K562 (cell line): ENCODE measurements at regions not wholly inside any gene's neighbourhood (a gene's known extent, or its start where the extent isn't known, plus 50 kb on each side); places are given as distances from the start of the nearest gene placed in this dataset.
A peak's percentile ranks its signal among the peaks of the same experiment; 100 is the strongest.

Experiments used
- ATAC-seq: fragments of 200-7000 bp; cut with Tn5 transposase; 3 replicates; pipeline ENCODE4 v1.9.1; 2020; ENCODE audit warnings: moderate library complexity
- BruUV-seq: library from RNA; stranded (reverse); fragments of 400-500 nt; replicated peaks from 2 replicates; lab custom pipeline; 2021; lab: Mats Ljungman, UMichigan
- CTCF ChIA-PET: fragments of 300-600 bp; formaldehyde crosslinking; extraction: SDS; loops from one replicate; lab custom pipeline; 2021; ENCODE audit warnings: low intra/inter-chr PET ratio; lab: Yijun Ruan, JAX
- POLR2A ChIA-PET: fragments of 300-600, 350-650 bp; sonication (Branson Sonifier 250); formaldehyde crosslinking; extraction: SDS; loops from one replicate; lab custom pipeline; 2021; ENCODE audit warnings: antibody characterized with exemption, inconsistent platforms; lab: Yijun Ruan, JAX
- DNase-seq, 4 experiments: peaks; one replicate each; pipeline versions ENCODE4 v3.0.0 to v3.0.0-alpha.2; 2011 to 2018; ENCODE audit warnings: low spot score in 3 of 4, mixed read lengths in 3 of 4; ENCODE audit errors: extremely low read depth in 1 of 4
- FAIRE-seq: peaks from 2 replicates; lab custom pipeline; 2011; peaks lifted over from hg19 to GRCh38; lab: Jason Lieb, UNC
- H2AFZ ChIP-seq: 2 replicates; pipeline ENCODE4 v1.6.0; 2011; ENCODE audit warnings: low read depth, low read length, control low read depth, inconsistent platforms
- H3K27ac ChIP-seq: fragments of 200-600 bp; 3 replicates; pipeline ENCODE4 v1.8.0; 2011; ENCODE audit warnings: low read depth, mild to moderate bottlenecking, control low read depth, inconsistent platforms, low read length, moderate library complexity, mixed read lengths; ENCODE audit errors: extremely low read depth
- H3K27me3 ChIP-seq, 2 experiments: fragments of 300-600 bp in 1 of 2; 2 replicates in 1 of 2; 3 replicates in 1 of 2; pipeline versions ENCODE4 v1.6.0 to v1.8.0; 2011; ENCODE audit warnings: inconsistent platforms in 2 of 2, low read length in 2 of 2, mild to moderate bottlenecking in 1 of 2, mixed read lengths in 1 of 2, moderate library complexity in 1 of 2; ENCODE audit not compliant: control insufficient read depth in 2 of 2, insufficient read depth in 2 of 2
- H3K36me3 ChIP-seq: fragments of 300-600 bp; 3 replicates; pipeline ENCODE4 v1.8.0; 2011; ENCODE audit warnings: mild to moderate bottlenecking, low read length, inconsistent platforms; ENCODE audit not compliant: control insufficient read depth, insufficient read depth
- H3K4me1 ChIP-seq, 2 experiments: fragments of 200-600 bp in 1 of 2; replicated peaks in 1 of 2; 2 replicates in 1 of 2; 3 replicates in 1 of 2; pipeline versions ENCODE4 v1.5.1 to v1.8.0; 2011; ENCODE audit warnings: inconsistent platforms in 2 of 2, low read length in 2 of 2, mild to moderate bottlenecking in 1 of 2, mixed read lengths in 1 of 2, moderate library complexity in 1 of 2; ENCODE audit not compliant: control insufficient read depth in 2 of 2, insufficient read depth in 2 of 2
- H3K4me2 ChIP-seq: 2 replicates; pipeline ENCODE4 v1.6.1; 2011; ENCODE audit warnings: low read length, control low read depth, inconsistent platforms, mixed read lengths; ENCODE audit not compliant: insufficient read depth
- H3K4me3 ChIP-seq: fragments of 200-600 bp; sonication (generic), shearing (Covaris generic); 2 replicates; pipeline ENCODE4 v1.5.1; 2016; ENCODE audit warnings: control low read depth, inconsistent platforms
- H3K79me2 ChIP-seq: fragments of 200-600 bp; 3 replicates; pipeline ENCODE4 v1.8.0; 2011; ENCODE audit warnings: low read length, inconsistent platforms; ENCODE audit not compliant: control insufficient read depth, insufficient read depth
- H3K9ac ChIP-seq, 2 experiments: 2 replicates each; pipeline versions ENCODE4 v1.6.0 to v1.6.1; 2011; ENCODE audit warnings: low read depth in 2 of 2, low read length in 2 of 2, control low read depth in 1 of 2, inconsistent platforms in 1 of 2, mild to moderate bottlenecking in 1 of 2, mixed read lengths in 1 of 2; ENCODE audit not compliant: insufficient read depth in 1 of 2
- H3K9me1 ChIP-seq: one replicate; pipeline ENCODE4 v1.6.0; 2011; ENCODE audit warnings: inconsistent platforms, mild to moderate bottlenecking, low read length, moderate library complexity; ENCODE audit not compliant: control insufficient read depth, insufficient read depth
- H3K9me3 ChIP-seq: replicated peaks from 2 replicates; pipeline ENCODE4 v1.5.1; 2011; ENCODE audit warnings: low read depth, low read length, inconsistent platforms; ENCODE audit not compliant: control insufficient read depth, insufficient read depth
- H4K20me1 ChIP-seq: replicated peaks from 2 replicates; pipeline ENCODE4 v1.6.1; 2011; ENCODE audit warnings: low read length, inconsistent platforms, mixed read lengths; ENCODE audit not compliant: control insufficient read depth, insufficient read depth
- CTCF ChIP-seq, 3 experiments: IDR thresholded peaks in 2 of 3; conservative IDR thresholded peaks in 1 of 3; 2 replicates each; pipeline ENCODE4 v1.5.1; 2011 to 2012; ENCODE audit warnings: low read length in 3 of 3, mild to moderate bottlenecking in 3 of 3, control low read depth in 2 of 3, improper control_type of control experiment in 1 of 3, inconsistent platforms in 1 of 3, low read depth in 1 of 3, mixed read lengths in 1 of 3, moderate library complexity in 1 of 3; ENCODE audit not compliant: insufficient read depth in 2 of 3
- RAD21 ChIP-seq, 2 experiments: fragments of 250-450 bp in 1 of 2; fragments of 450-650 bp in 1 of 2; sonication (Bioruptor Pico) in 1 of 2; formaldehyde crosslinking in 1 of 2; IDR thresholded peaks in 1 of 2; conservative IDR thresholded peaks in 1 of 2; 2 replicates each; pipeline versions ENCODE4 v1.4.0 to v1.8.0; 2020 to 2022; ENCODE audit warnings: mild to moderate bottlenecking in 2 of 2, moderate library complexity in 1 of 2
- SIX5 ChIP-seq, 2 experiments: IDR thresholded peaks; 2 replicates each; pipeline ENCODE4 v1.6.1; 2011; ENCODE audit warnings: low read length in 2 of 2, borderline replicate concordance in 1 of 2, low read depth in 1 of 2, mild to moderate bottlenecking in 1 of 2, moderate library complexity in 1 of 2; ENCODE audit not compliant: insufficient read depth in 1 of 2
- WGBS: fragments of 100-300 bp; shearing (Covaris generic); methylation state at CpG from one replicate; pipeline ENCODE4 v1.1.6; 2016; ENCODE audit warnings: low coverage, mixed read lengths; ENCODE audit not compliant: insufficient coverage; ENCODE audit errors: missing lambda C conversion rate; 5-methylcytosine and 5-hydroxymethylcytosine counted together
- in situ Hi-C: fragments of 300-500 bp; cut with MboI; formaldehyde crosslinking; loops from 4 replicates; pipeline ENCODE4 v1.15.0; 2018; ENCODE audit warnings: inconsistent platforms, mixed read lengths
- intact Hi-C: fragments of 100-400 bp; cut with micrococcal nuclease; formaldehyde crosslinking; loops from 2 replicates; pipeline ENCODE4 v1.14.2; 2022

GRCh38 chr1:186605762-186606350 is 74.4 kb downstream of the PTGS2 start:
- in situ Hi-C loops = no loop called here
- DNase-seq = peak in 1 of 4 experiments; percentile 5

More at GRCh38 chr1:186605762-186606350, 74.4 kb downstream of the PTGS2 start:
- H3K36me3 ChIP-seq = no peaks in the 10 kb centered on the region
- WGBS = 0% methylated on average over 4 of the region's 4 CpGs
- no TSS peak for BruUV-seq
- H3K9me1 ChIP-seq = no peaks in the 10 kb centered on the region
- intact Hi-C loops = no loop called here
- H3K9ac ChIP-seq = no peak overlapping the region
- ChIA-PET POLR2A (no interaction called here), CTCF (no interaction called here)
- no peak for FAIRE-seq
- no peak overlapping the region for H3K27ac ChIP-seq
- H3K4me1 ChIP-seq = no peaks in the 10 kb centered on the region
- no peak overlapping the region for H3K4me2 ChIP-seq
- no peaks in the 10 kb centered on the region for H3K27me3 ChIP-seq
- TF ChIP-seq CTCF (IDR thresholded peaks at IDR 0.05 in 2 of 3, conservative IDR thresholded peaks at IDR 0.05 in 1 of 3; ENCODE audit: insufficient read depth in 2 of 3, low read depth in 1 of 3, low read length in 3 of 3) (peak in 1 of 3 experiments; percentile 22; a peak in 1 of 6 replicates), SIX5 (IDR thresholded peaks at IDR 0.05; ENCODE audit: borderline replicate concordance in 1 of 2, insufficient read depth in 1 of 2, low read depth in 1 of 2, low read length in 2 of 2) (no peak), RAD21 (CRISPR knock-in tag; conservative IDR thresholded peaks at IDR 0.05 in 1 of 2, IDR thresholded peaks at IDR 0.05 in 1 of 2) (peak in 1 of 2 experiments; percentile 34; a peak in 2 of 4 replicates)
- no peaks in the 10 kb centered on the region; the same call in 1 of the 2 replicates for H3K9me3 ChIP-seq
- H4K20me1 ChIP-seq = no peaks in the 10 kb centered on the region
- H3K4me3 ChIP-seq = no peak overlapping the region
- ATAC-seq = no peak
- no peak overlapping the region for H2AFZ ChIP-seq
- no peaks in the 10 kb centered on the region for H3K79me2 ChIP-seq
